K562 (cell line): ENCODE measurements at regions not wholly inside any gene's neighbourhood (a gene's known extent, or its start where the extent isn't known, plus 50 kb on each side); places are given as distances from the start of the nearest gene placed in this dataset.

Source experiments
- ATAC-seq: fragments of 200-7000 bp; cut with Tn5 transposase; 3 replicates; pipeline ENCODE4 v1.9.1; 2020; ENCODE audit warnings: moderate library complexity
- BruUV-seq: library from RNA; stranded (reverse); fragments of 400-500 nt; replicated peaks from 2 replicates; lab custom pipeline; 2021; lab: Mats Ljungman, UMichigan
- CTCF ChIA-PET: fragments of 300-600 bp; formaldehyde crosslinking; extraction: SDS; loops from one replicate; lab custom pipeline; 2021; ENCODE audit warnings: low intra/inter-chr PET ratio; lab: Yijun Ruan, JAX
- POLR2A ChIA-PET: fragments of 300-600, 350-650 bp; sonication (Branson Sonifier 250); formaldehyde crosslinking; extraction: SDS; loops from one replicate; lab custom pipeline; 2021; ENCODE audit warnings: antibody characterized with exemption, inconsistent platforms; lab: Yijun Ruan, JAX
- DNase-seq, 4 experiments: peaks; one replicate each; pipeline versions ENCODE4 v3.0.0 to v3.0.0-alpha.2; 2011 to 2018; ENCODE audit warnings: low spot score in 3 of 4, mixed read lengths in 3 of 4; ENCODE audit errors: extremely low read depth in 1 of 4
- FAIRE-seq: peaks from 2 replicates; lab custom pipeline; 2011; peaks lifted over from hg19 to GRCh38; lab: Jason Lieb, UNC
- H2AFZ ChIP-seq: 2 replicates; pipeline ENCODE4 v1.6.0; 2011; ENCODE audit warnings: low read depth, low read length, control low read depth, inconsistent platforms
- H3K27ac ChIP-seq: fragments of 200-600 bp; 3 replicates; pipeline ENCODE4 v1.8.0; 2011; ENCODE audit warnings: low read depth, mild to moderate bottlenecking, control low read depth, inconsistent platforms, low read length, moderate library complexity, mixed read lengths; ENCODE audit errors: extremely low read depth
- H3K27me3 ChIP-seq, 2 experiments: fragments of 300-600 bp in 1 of 2; 2 replicates in 1 of 2; 3 replicates in 1 of 2; pipeline versions ENCODE4 v1.6.0 to v1.8.0; 2011; ENCODE audit warnings: inconsistent platforms in 2 of 2, low read length in 2 of 2, mild to moderate bottlenecking in 1 of 2, mixed read lengths in 1 of 2, moderate library complexity in 1 of 2; ENCODE audit not compliant: control insufficient read depth in 2 of 2, insufficient read depth in 2 of 2
- H3K36me3 ChIP-seq: fragments of 300-600 bp; 3 replicates; pipeline ENCODE4 v1.8.0; 2011; ENCODE audit warnings: mild to moderate bottlenecking, low read length, inconsistent platforms; ENCODE audit not compliant: control insufficient read depth, insufficient read depth
- H3K4me1 ChIP-seq, 2 experiments: fragments of 200-600 bp in 1 of 2; replicated peaks in 1 of 2; 2 replicates in 1 of 2; 3 replicates in 1 of 2; pipeline versions ENCODE4 v1.5.1 to v1.8.0; 2011; ENCODE audit warnings: inconsistent platforms in 2 of 2, low read length in 2 of 2, mild to moderate bottlenecking in 1 of 2, mixed read lengths in 1 of 2, moderate library complexity in 1 of 2; ENCODE audit not compliant: control insufficient read depth in 2 of 2, insufficient read depth in 2 of 2
- H3K4me2 ChIP-seq: 2 replicates; pipeline ENCODE4 v1.6.1; 2011; ENCODE audit warnings: low read length, control low read depth, inconsistent platforms, mixed read lengths; ENCODE audit not compliant: insufficient read depth
- H3K4me3 ChIP-seq: fragments of 200-600 bp; sonication (generic), shearing (Covaris generic); 2 replicates; pipeline ENCODE4 v1.5.1; 2016; ENCODE audit warnings: control low read depth, inconsistent platforms
- H3K79me2 ChIP-seq: fragments of 200-600 bp; 3 replicates; pipeline ENCODE4 v1.8.0; 2011; ENCODE audit warnings: low read length, inconsistent platforms; ENCODE audit not compliant: control insufficient read depth, insufficient read depth
- H3K9ac ChIP-seq, 2 experiments: 2 replicates each; pipeline versions ENCODE4 v1.6.0 to v1.6.1; 2011; ENCODE audit warnings: low read depth in 2 of 2, low read length in 2 of 2, control low read depth in 1 of 2, inconsistent platforms in 1 of 2, mild to moderate bottlenecking in 1 of 2, mixed read lengths in 1 of 2; ENCODE audit not compliant: insufficient read depth in 1 of 2
- H3K9me1 ChIP-seq: one replicate; pipeline ENCODE4 v1.6.0; 2011; ENCODE audit warnings: inconsistent platforms, mild to moderate bottlenecking, low read length, moderate library complexity; ENCODE audit not compliant: control insufficient read depth, insufficient read depth
- H3K9me3 ChIP-seq: replicated peaks from 2 replicates; pipeline ENCODE4 v1.5.1; 2011; ENCODE audit warnings: low read depth, low read length, inconsistent platforms; ENCODE audit not compliant: control insufficient read depth, insufficient read depth
- H4K20me1 ChIP-seq: replicated peaks from 2 replicates; pipeline ENCODE4 v1.6.1; 2011; ENCODE audit warnings: low read length, inconsistent platforms, mixed read lengths; ENCODE audit not compliant: control insufficient read depth, insufficient read depth
- CHCHD3 ChIP-seq: fragments of 250-450 bp; sonication (Bioruptor Pico); IDR thresholded peaks from 2 replicates; pipeline ENCODE4 v2.1.2; 2022; ENCODE audit warnings: mild to moderate bottlenecking
- CREB3L1 ChIP-seq: fragments of 450-650 bp; IDR thresholded peaks from 2 replicates; pipeline ENCODE4 v1.6.1; 2014; ENCODE audit warnings: low read depth, mild to moderate bottlenecking, moderate library complexity, borderline replicate concordance
- GTF2A2 ChIP-seq: IDR thresholded peaks from 2 replicates; pipeline ENCODE4 v1.6.1; 2016; ENCODE audit warnings: mild to moderate bottlenecking, missing genetic modification characterization, missing compliant biosample characterization
- KHSRP ChIP-seq: fragments of 450-650 bp; IDR thresholded peaks from 2 replicates; pipeline ENCODE4 v1.6.1; 2017
- LEF1 ChIP-seq: fragments of 450-650 bp; IDR thresholded peaks from 2 replicates; pipeline ENCODE4 v1.6.1; 2016; ENCODE audit warnings: mild to moderate bottlenecking
- NCOA4 ChIP-seq: fragments of 450-650 bp; IDR thresholded peaks from 2 replicates; pipeline ENCODE4 v1.6.1; 2018; ENCODE audit warnings: mild to moderate bottlenecking; ENCODE audit not compliant: partially characterized antibody
- RBBP5 ChIP-seq: fragments of 200-600 bp; sonication (generic); IDR thresholded peaks from 2 replicates; pipeline ENCODE4 v1.6.1; 2012; ENCODE audit warnings: borderline replicate concordance, mild to moderate bottlenecking, low read length, control low read depth, inconsistent platforms; ENCODE audit not compliant: insufficient read depth, poor library complexity, severe bottlenecking
- ZNF212 ChIP-seq: fragments of 450-650 bp; formaldehyde crosslinking; IDR thresholded peaks from 2 replicates; pipeline ENCODE4 v1.4.0; 2020; ENCODE audit warnings: mild to moderate bottlenecking
- WGBS: fragments of 100-300 bp; shearing (Covaris generic); methylation state at CpG from one replicate; pipeline ENCODE4 v1.1.6; 2016; ENCODE audit warnings: low coverage, mixed read lengths; ENCODE audit not compliant: insufficient coverage; ENCODE audit errors: missing lambda C conversion rate; 5-methylcytosine and 5-hydroxymethylcytosine counted together
- in situ Hi-C: fragments of 300-500 bp; cut with MboI; formaldehyde crosslinking; loops from 4 replicates; pipeline ENCODE4 v1.15.0; 2018; ENCODE audit warnings: inconsistent platforms, mixed read lengths
- intact Hi-C: fragments of 100-400 bp; cut with micrococcal nuclease; formaldehyde crosslinking; loops from 2 replicates; pipeline ENCODE4 v1.14.2; 2022

- H3K4me3 ChIP-seq, result no peak overlapping the region
Observed at GRCh38 chr6:169989594-169989993, 238.2 kb downstream of the ERMARD start.

More at GRCh38 chr6:169989594-169989993, 238.2 kb downstream of the ERMARD start:
- Histone ChIP-seq H3K27me3 (peaks cover 24 to 77% of the 10 kb centered on the region in 2 experiments; a peak in 4 of 5 replicates), H3K9ac (no peak overlapping the region), H3K79me2 (no peaks in the 10 kb centered on the region)
- ATAC-seq (no peak), DNase-seq (no peak)
- TF ChIP-seq NCOA4 (no peak), KHSRP (no peak), GTF2A2 (tag) (no peak), CHCHD3 (CRISPR knock-in tag) (no peak), ZNF212 (CRISPR knock-in tag) (no peak), LEF1 (no peak), CREB3L1 (no peak), RBBP5 (no peak)
- TF ChIP-seq, all 486 proteins: peak for 0
- no peak overlapping the region for H3K27ac ChIP-seq
- no peak overlapping the region for H3K4me2 ChIP-seq
- peaks cover 0 to 17% of the 10 kb centered on the region in 2 experiments; a peak in 2 of 5 replicates for H3K4me1 ChIP-seq
- no peak overlapping the region for H2AFZ ChIP-seq
- in situ Hi-C loops, result no loop called here
- no peaks in the 10 kb centered on the region for H3K9me1 ChIP-seq
- WGBS, result 10% methylated on average over 8 of the region's 8 CpGs
- ChIA-PET CTCF (no interaction called here), POLR2A (interaction anchor here (0.6 kb wide), 1 partner anchor 372 kb away, joined by 3 read pairs; no protein-coding TSS in a partner anchor)
- H3K36me3 ChIP-seq, result no peaks in the 10 kb centered on the region
- no peaks in the 10 kb centered on the region for H3K9me3 ChIP-seq
- intact Hi-C loops, result no loop called here
- no peaks in the 10 kb centered on the region for H4K20me1 ChIP-seq
- no peak for FAIRE-seq
- no TSS peak for BruUV-seq
